GM23338 (cell line): ENCODE measurements at regions not wholly inside any gene's neighbourhood (a gene's known extent, or its start where the extent isn't known, plus 50 kb on each side); places are given as distances from the start of the nearest gene placed in this dataset.

Experiments
- CREB1 ChIP-seq: fragments of 250-450 bp; sonication (Bioruptor Pico); IDR thresholded peaks from 2 replicates; pipeline ENCODE4 v1.5.0; 2020; ENCODE audit warnings: low read depth, mild to moderate bottlenecking, moderate library complexity
- EZH2 ChIP-seq: fragments of 200-600 bp; sonication (generic); IDR thresholded peaks from one replicate; pipeline ENCODE4 v1.8.0; 2017; ENCODE audit warnings: antibody characterized with exemption, mild to moderate bottlenecking, low read depth; ENCODE audit not compliant: unreplicated experiment
- EZH2phosphoT487 ChIP-seq: fragments of 200-600 bp; sonication (generic); IDR thresholded peaks from one replicate; pipeline ENCODE4 v1.8.1; 2018; ENCODE audit warnings: antibody characterized with exemption; ENCODE audit not compliant: unreplicated experiment
- POLR2AphosphoS5 ChIP-seq: IDR thresholded peaks from 2 replicates; pipeline ENCODE4 v1.6.1; 2016; ENCODE audit warnings: antibody characterized with exemption, low read depth
- REST ChIP-seq: IDR thresholded peaks from one replicate; pipeline ENCODE4 v1.6.1; 2018; ENCODE audit warnings: antibody characterized with exemption; ENCODE audit not compliant: unreplicated experiment
- TF ChIP-seq, protein P1 (sequence below), 2 experiments: fragments of 200-600 bp in 1 of 2; sonication (generic) in 1 of 2; conservative IDR thresholded peaks; 2 replicates each; pipeline versions ENCODE4 v1.5.1 to v1.6.1; 2016 to 2017; ENCODE audit warnings: antibody characterized with exemption in 2 of 2, low read depth in 2 of 2, mild to moderate bottlenecking in 2 of 2, moderate library complexity in 1 of 2
- TF ChIP-seq, protein P2 (sequence below): IDR thresholded peaks from 2 replicates; pipeline ENCODE4 v1.6.1; 2016; ENCODE audit warnings: antibody characterized with exemption

- TF ChIP-seq EZH2phosphoT487: no peak
- TF ChIP-seq, protein P1, sequence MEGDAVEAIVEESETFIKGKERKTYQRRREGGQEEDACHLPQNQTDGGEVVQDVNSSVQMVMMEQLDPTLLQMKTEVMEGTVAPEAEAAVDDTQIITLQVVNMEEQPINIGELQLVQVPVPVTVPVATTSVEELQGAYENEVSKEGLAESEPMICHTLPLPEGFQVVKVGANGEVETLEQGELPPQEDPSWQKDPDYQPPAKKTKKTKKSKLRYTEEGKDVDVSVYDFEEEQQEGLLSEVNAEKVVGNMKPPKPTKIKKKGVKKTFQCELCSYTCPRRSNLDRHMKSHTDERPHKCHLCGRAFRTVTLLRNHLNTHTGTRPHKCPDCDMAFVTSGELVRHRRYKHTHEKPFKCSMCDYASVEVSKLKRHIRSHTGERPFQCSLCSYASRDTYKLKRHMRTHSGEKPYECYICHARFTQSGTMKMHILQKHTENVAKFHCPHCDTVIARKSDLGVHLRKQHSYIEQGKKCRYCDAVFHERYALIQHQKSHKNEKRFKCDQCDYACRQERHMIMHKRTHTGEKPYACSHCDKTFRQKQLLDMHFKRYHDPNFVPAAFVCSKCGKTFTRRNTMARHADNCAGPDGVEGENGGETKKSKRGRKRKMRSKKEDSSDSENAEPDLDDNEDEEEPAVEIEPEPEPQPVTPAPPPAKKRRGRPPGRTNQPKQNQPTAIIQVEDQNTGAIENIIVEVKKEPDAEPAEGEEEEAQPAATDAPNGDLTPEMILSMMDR (conservative IDR thresholded peaks at IDR 0.05; ENCODE audit: low read depth in 2 of 2): no peak
- no peak for TF ChIP-seq CREB1
- no peak for TF ChIP-seq EZH2
- TF ChIP-seq REST: no peak
- TF ChIP-seq POLR2AphosphoS5: no peak
- TF ChIP-seq, protein P2, sequence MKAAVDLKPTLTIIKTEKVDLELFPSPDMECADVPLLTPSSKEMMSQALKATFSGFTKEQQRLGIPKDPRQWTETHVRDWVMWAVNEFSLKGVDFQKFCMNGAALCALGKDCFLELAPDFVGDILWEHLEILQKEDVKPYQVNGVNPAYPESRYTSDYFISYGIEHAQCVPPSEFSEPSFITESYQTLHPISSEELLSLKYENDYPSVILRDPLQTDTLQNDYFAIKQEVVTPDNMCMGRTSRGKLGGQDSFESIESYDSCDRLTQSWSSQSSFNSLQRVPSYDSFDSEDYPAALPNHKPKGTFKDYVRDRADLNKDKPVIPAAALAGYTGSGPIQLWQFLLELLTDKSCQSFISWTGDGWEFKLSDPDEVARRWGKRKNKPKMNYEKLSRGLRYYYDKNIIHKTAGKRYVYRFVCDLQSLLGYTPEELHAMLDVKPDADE: no peak
Measured at GRCh38 chr4:133775881-133776280, 425.7 kb downstream of the PABPC4L start.
